ENCODE measurements at regions not wholly inside any gene's neighbourhood (a gene's known extent, or its start where the extent isn't known, plus 50 kb on each side); places are given as distances from the start of the nearest gene placed in this dataset.

DNA sequence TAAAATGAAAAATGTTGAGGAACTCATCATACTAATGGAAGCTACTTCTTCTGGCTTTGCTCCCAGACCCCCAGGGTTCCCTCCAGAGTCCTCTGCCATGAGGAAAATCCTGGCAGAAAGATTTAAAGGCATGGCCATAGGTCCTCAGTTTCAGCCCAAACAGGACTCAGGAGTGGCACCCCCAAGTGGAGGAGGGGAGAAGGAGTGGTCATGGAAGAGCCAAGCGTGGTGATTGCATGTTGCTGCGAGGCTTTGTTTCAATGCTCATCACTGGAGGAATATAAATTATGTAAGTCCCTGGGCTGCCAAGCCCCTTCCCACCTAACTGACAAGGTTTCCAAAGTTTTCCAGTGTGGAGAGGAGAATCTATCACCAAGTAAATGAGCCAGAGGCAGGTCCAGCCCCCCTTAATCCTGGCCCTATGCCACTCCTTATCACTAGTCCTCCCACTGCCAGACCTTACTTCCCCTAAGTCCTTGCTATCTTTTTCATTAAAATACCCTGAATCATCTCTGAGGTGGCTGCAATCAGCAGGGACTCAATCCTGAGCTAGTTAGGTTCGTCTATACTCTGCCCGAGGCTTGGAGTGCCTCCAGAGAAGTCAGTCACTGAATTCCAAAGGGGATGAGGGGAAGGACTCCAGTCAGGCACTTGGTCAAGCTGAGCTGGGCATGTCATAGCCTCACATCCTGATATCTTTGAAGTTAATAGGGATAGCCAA lies 70.7 kb upstream of the TAF1L start:
- TF ChIP-seq, protein P1, sequence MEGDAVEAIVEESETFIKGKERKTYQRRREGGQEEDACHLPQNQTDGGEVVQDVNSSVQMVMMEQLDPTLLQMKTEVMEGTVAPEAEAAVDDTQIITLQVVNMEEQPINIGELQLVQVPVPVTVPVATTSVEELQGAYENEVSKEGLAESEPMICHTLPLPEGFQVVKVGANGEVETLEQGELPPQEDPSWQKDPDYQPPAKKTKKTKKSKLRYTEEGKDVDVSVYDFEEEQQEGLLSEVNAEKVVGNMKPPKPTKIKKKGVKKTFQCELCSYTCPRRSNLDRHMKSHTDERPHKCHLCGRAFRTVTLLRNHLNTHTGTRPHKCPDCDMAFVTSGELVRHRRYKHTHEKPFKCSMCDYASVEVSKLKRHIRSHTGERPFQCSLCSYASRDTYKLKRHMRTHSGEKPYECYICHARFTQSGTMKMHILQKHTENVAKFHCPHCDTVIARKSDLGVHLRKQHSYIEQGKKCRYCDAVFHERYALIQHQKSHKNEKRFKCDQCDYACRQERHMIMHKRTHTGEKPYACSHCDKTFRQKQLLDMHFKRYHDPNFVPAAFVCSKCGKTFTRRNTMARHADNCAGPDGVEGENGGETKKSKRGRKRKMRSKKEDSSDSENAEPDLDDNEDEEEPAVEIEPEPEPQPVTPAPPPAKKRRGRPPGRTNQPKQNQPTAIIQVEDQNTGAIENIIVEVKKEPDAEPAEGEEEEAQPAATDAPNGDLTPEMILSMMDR (IDR thresholded peaks at IDR 0.05), result no peak
- TF ChIP-seq POLR2AphosphoS5 (IDR thresholded peaks at IDR 0.05) (no peak), POLR2A (IDR thresholded peaks at IDR 0.05) (no peak), EP300 (IDR thresholded peaks at IDR 0.05; ENCODE audit: low read depth) (no peak)

Data from transverse colon (tissue), 4 donors.